Right ventricle myocardium inferior (tissue), 1 donor: ENCODE measurements at regions not wholly inside any gene's neighbourhood (a gene's known extent, or its start where the extent isn't known, plus 50 kb on each side); places are given as distances from the start of the nearest gene placed in this dataset.
A peak's percentile ranks its signal among the peaks of the same experiment; 100 is the strongest.
"Not testable (repeated sequence)": the region's sequence is repeated elsewhere in the genome, so short reads cannot be mapped to it uniquely, and the experiment has no call there.

Source experiments
- ATAC-seq: fragments of 200-7000 bp; cut with Tn5 transposase; one replicate; pipeline ENCODE4 v1.9.1; 2020; ENCODE audit warnings: mild to moderate bottlenecking, moderate library complexity
- DNase-seq: peaks from one replicate; pipeline ENCODE4 v3.0.0; 2021; ENCODE audit errors: missing footprints
- intact Hi-C: fragments of 100-400 bp; cut with DNase I; formaldehyde crosslinking; loops from one replicate; pipeline ENCODE4 v1.11.0; 2022
- donor health status: DM: no; HTN: yes; CAD: no; lungs with severe emphysema.

- DNase-seq (no peak), ATAC-seq (no peak)
- intact Hi-C loops = no loop called here
Observed at GRCh38 chr5:15142458-15142857, 270.9 kb upstream of the ANKH start.

- intact Hi-C loops = no loop called here
- ATAC-seq = no peak
- DNase-seq = no peak
Observed at GRCh38 chr5:15137414-15137813, 265.8 kb upstream of the ANKH start.

DNA sequence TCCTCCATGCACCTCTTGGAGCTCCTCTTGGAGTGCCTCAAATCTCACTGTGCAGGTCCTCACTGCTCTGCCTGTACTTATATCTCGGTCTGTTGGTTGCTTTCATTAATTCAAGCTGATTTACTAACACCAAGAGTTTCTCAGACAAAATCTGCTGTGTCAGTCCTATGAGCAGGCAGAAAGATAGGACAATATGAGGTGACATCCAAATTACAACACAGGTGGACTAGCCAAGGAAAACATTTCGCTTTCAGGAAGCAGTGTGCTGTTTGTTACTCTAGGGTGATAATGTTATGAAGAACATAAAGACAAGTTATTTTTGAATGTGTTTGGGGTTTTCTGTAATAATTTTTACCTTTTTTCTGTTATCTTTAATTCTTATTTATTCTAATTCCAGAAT is 264.1 kb upstream of the ANKH start:
- intact Hi-C loops = no loop called here
- ATAC-seq (no peak), DNase-seq (no peak)

DNA sequence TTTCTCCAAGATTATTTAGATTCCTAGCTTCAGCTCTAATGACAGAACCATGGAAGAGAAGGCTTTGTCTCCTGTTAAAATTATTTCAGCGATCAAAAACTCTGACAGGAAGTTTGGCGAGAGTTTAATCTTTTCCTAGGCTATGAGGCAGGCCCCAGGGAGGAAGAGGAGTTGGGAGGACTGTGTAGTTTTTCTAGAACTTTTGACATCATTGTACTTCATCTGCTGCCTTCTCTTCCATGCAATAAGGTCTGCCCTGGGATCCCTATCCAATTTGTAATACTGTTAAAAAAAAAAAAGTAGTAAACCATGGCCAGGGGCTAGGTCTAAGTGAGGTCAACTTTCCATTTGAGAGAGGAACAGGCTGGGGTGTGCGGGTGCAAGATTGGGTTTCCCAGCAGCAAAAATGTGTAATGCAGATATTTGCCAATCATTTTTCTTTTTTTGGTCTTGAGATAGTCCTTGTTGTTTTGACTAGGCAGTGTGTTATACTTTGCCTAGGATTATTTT is 261.9 kb upstream of the ANKH start:
- intact Hi-C loops = no loop called here
- DNase-seq = no peak
- peak; percentile 37 for ATAC-seq

- intact Hi-C loops = no loop called here
- ATAC-seq (no peak), DNase-seq (no peak)
Observed at GRCh38 chr5:15132816-15133405, 261.3 kb upstream of the ANKH start.

DNA sequence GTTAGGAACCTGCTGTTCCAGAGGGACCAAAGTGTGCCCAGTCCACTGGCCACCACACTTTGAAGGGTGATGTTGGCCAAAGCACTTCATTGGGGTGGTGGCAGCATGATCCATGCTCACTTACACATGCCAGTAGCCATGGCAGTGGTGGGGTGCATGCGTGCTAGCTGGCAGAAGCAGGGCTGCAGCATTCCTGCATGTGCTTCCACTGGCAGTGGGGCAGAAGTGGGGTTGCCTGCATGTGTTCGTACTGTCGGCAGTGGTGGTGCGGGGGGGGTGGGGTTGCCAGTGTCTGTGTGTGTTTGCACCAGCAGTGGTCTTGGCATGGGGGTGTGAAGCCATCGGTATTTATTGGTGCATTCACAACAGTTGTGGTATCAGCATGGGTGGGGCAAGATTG is 260.3 kb upstream of the ANKH start:
- DNase-seq (no peak), ATAC-seq (no peak)
- intact Hi-C loops = no loop called here

DNA sequence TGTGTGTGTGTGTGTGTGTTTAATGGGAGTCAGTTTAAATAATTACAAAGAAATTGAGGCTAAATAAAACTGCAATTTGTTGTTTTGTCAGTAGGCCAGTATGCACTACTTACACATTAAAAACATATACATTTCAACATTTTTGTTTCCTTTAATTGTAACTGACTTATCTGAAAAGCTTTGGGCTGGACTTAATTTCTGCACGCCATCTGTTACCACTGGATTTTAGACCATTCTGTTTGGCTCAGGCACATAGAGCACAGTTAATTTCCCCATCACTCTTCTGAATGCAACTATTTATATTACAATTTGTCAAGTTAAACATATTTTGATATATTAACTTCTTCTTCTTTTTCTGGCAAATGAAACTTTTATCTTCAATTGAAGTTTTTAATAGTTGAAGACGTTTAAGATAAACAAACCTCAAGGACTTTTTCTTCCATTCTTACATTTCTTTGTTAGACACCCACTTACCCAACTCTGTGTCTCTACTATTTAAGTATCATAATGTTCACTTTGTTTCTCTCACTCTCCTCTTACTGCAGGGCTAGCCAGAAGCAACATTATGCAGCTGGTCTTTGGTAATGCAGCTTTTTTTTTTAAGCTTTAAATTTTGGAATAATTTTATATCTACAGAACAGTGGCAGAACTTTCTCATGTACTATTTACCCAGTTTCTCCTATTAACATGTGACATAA is 253.4 kb upstream of the ANKH start:
- intact Hi-C loops = no loop called here
- ATAC-seq (no peak), DNase-seq (no peak)

- ATAC-seq (no peak), DNase-seq (no peak)
- intact Hi-C loops = no loop called here
Observed at GRCh38 chr5:15124461-15124860, 252.9 kb upstream of the ANKH start.

GRCh38 chr5:15117688-15118087 is 246.1 kb upstream of the ANKH start:
- intact Hi-C loops = no loop called here
- DNase-seq = no peak
- no peak for ATAC-seq

DNA sequence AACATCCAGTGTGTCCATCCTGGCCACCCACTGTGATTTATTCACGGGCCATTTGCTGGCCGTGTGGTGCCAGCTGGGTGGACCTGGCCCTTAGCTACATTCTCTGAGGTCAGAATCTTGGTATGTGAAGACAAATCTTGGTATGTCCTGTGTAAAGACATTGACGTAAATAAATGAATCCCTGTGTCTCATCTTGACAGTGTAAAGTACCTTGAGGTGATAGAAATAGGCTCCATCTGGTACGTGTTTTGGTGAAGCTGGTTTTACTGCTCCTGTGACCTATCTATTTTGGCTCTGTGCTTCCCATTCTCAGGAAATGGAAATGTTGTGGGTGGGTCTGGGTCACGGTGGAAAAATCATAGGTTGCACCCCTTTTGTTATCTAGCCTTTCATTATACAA is 245.4 kb upstream of the ANKH start:
- intact Hi-C loops = no loop called here
- DNase-seq = no peak
- ATAC-seq = no peak

- DNase-seq = no peak
- ATAC-seq = no peak
- intact Hi-C loops = loop anchor here (5.0 to 10.0 kb wide), 2 partner anchors 718 to 886 kb away; no protein-coding TSS in a partner anchor
Observed at GRCh38 chr5:15106530-15107283, 235.1 kb upstream of the ANKH start.

GRCh38 chr5:15105799-15106393 is 234.3 kb upstream of the ANKH start:
- peak; percentile 54 for ATAC-seq
- intact Hi-C loops = loop anchor here (5.0 to 10.0 kb wide), 2 partner anchors 719 to 886 kb away; no protein-coding TSS in a partner anchor
- no peak for DNase-seq

- intact Hi-C loops = loop anchor here (10.0 kb wide), 1 partner anchor 721 kb away; no protein-coding TSS in a partner anchor
- no peak for ATAC-seq
- no peak for DNase-seq
Observed at GRCh38 chr5:15103864-15104263, 232.3 kb upstream of the ANKH start.

- DNase-seq (no peak), ATAC-seq (no peak)
- intact Hi-C loops = loop anchor here (10.0 kb wide), 1 partner anchor 722 kb away; no protein-coding TSS in a partner anchor
Observed at GRCh38 chr5:15103130-15103529, 231.6 kb upstream of the ANKH start.

- DNase-seq (no peak), ATAC-seq (no peak)
- intact Hi-C loops = no loop called here
Observed at GRCh38 chr5:15097552-15097951, 226.0 kb upstream of the ANKH start.

GRCh38 chr5:15096686-15097085 is 225.1 kb upstream of the ANKH start:
- ATAC-seq, intact Hi-C loops: not testable (repeated sequence)

GRCh38 chr5:15092801-15093200 is 221.2 kb upstream of the ANKH start:
- ATAC-seq (no peak), DNase-seq (no peak)
- intact Hi-C loops = no loop called here

More at GRCh38 chr5:15096686-15097085, 225.1 kb upstream of the ANKH start:
- DNase-seq = not testable (repeated sequence)

- intact Hi-C loops = no loop called here
- ATAC-seq = no peak
Observed at GRCh38 chr5:15085671-15086070, 214.1 kb upstream of the ANKH start.

DNA sequence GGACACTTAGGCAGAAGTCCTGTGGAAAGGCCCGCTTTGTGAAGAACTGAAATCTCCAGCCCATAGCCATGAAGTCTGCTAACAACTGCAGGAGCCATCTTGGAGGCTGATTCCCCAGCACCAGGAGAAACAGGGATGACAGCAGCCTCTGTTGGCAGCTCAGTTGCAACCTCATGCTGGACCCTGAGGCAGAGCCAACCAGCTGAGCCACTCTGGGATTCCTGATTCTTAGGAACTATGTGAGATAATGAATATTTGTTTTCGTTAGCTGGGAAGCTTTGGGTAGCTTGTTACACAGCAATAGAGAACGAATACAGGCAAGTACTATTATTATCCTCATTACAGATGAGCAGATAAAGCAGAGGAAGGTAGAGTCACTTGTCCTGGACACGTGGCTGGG is 210.5 kb upstream of the ANKH start:
- intact Hi-C loops = no loop called here
- DNase-seq (no peak), ATAC-seq (no peak)

More at GRCh38 chr5:15085671-15086070, 214.1 kb upstream of the ANKH start:
- DNase-seq = no peak
